ENCODE measurements at regions not wholly inside any gene's neighbourhood (a gene's known extent, or its start where the extent isn't known, plus 50 kb on each side); places are given as distances from the start of the nearest gene placed in this dataset.

- no peak for TF ChIP-seq CTCF (conservative IDR thresholded peaks at IDR 0.05)
- TF ChIP-seq EZH2 (IDR thresholded peaks at IDR 0.05; ENCODE audit: low read depth), result no peak
Measured at GRCh38 chr2:26530696-26531095, 52.8 kb upstream of the OTOF start.

Data from PC-9 (cell line).